BLaER1 treated with 17β-estradiol and CSF1 and Interleukin-3, amounts not matched to agents 10 nM and 100 nM (cell line): ENCODE measurements at regions not wholly inside any gene's neighbourhood (a gene's known extent, or its start where the extent isn't known, plus 50 kb on each side); places are given as distances from the start of the nearest gene placed in this dataset.
"Not testable (repeated sequence)": the region's sequence is repeated elsewhere in the genome, so short reads cannot be mapped to it uniquely, and the experiment has no call there.

Experiments
- H3K27ac ChIP-seq, 11 experiments: shearing (Covaris generic); formaldehyde crosslinking; 2 replicates each; pipeline ENCODE4 v1.8.1; 2022
- H3K27me3 ChIP-seq, 11 experiments: shearing (Covaris generic); formaldehyde crosslinking; 2 replicates each; pipeline ENCODE4 v1.8.1; 2022
- H3K36me3 ChIP-seq, 11 experiments: shearing (Covaris generic); formaldehyde crosslinking; 2 replicates each; pipeline ENCODE4 v1.8.1; 2022
- H3K4me1 ChIP-seq, 10 experiments: shearing (Covaris generic); formaldehyde crosslinking; 2 replicates each; pipeline ENCODE4 v1.8.1; 2022
- H3K4me2 ChIP-seq, 11 experiments: shearing (Covaris generic); formaldehyde crosslinking; 2 replicates each; pipeline ENCODE4 v1.8.1; 2022
- H3K4me3 ChIP-seq, 10 experiments: shearing (Covaris generic); formaldehyde crosslinking; 2 replicates each; pipeline ENCODE4 v1.8.1; 2022
- H3K9ac ChIP-seq, 11 experiments: shearing (Covaris generic); formaldehyde crosslinking; 2 replicates each; pipeline ENCODE4 v1.8.1; 2022
- H3K9me3 ChIP-seq, 11 experiments: shearing (Covaris generic); formaldehyde crosslinking; replicated peaks in 1 of 11; 2 replicates each; pipeline ENCODE4 v1.8.1; 2022
- H4K20me1 ChIP-seq, 11 experiments: shearing (Covaris generic); formaldehyde crosslinking; 2 replicates each; pipeline ENCODE4 v1.8.1; 2022
- Cebpa-rat ChIP-seq, 11 experiments: shearing (Covaris generic); IDR thresholded peaks; 2 replicates each; pipeline ENCODE4 v1.8.1; 2022

- no peak for TF ChIP-seq Cebpa-rat (IDR thresholded peaks at IDR 0.05)
- H3K9me3 ChIP-seq, result no peaks in the 10 kb centered on the region
- H3K4me3 ChIP-seq, result no peak overlapping the region
- H3K4me1 ChIP-seq, result no peaks in the 10 kb centered on the region; a peak in 1 of 20 replicates
- no peak overlapping the region for H3K9ac ChIP-seq
- H3K36me3 ChIP-seq, result no peaks in the 10 kb centered on the region
- H3K27me3 ChIP-seq, result no peaks in the 10 kb centered on the region
- no peak overlapping the region for H3K27ac ChIP-seq
- no peaks in the 10 kb centered on the region for H4K20me1 ChIP-seq
- H3K4me2 ChIP-seq, result no peak overlapping the region
Observed at GRCh38 chr6:119728220-119728750, 378.7 kb upstream of the MAN1A1 start.

GRCh38 chr6:119727504-119728219 is 378.1 kb upstream of the MAN1A1 start:
- Histone ChIP-seq H3K27me3 (no peaks in the 10 kb centered on the region), H3K27ac (0 out of 22 replicates have a peak overlapping the region, but pooled peaks of 1 of the 11 experiments have one; percentile 23), H3K4me2 (no peak overlapping the region), H3K9me3 (no peaks in the 10 kb centered on the region), H3K9ac (no peak overlapping the region), H4K20me1 (no peaks in the 10 kb centered on the region), H3K4me1 (no peaks in the 10 kb centered on the region; a peak in 1 of 20 replicates), H3K36me3 (no peaks in the 10 kb centered on the region), H3K4me3 (no peak overlapping the region)
- no peak for TF ChIP-seq Cebpa-rat (IDR thresholded peaks at IDR 0.05)

- H3K4me1 ChIP-seq, H3K9me3 ChIP-seq, H3K27ac ChIP-seq, H3K4me2 ChIP-seq, H3K36me3 ChIP-seq, H3K27me3 ChIP-seq, H3K4me3 ChIP-seq, H3K9ac ChIP-seq, H4K20me1 ChIP-seq: not testable (repeated sequence)
Observed at GRCh38 chr6:119726912-119727311, 377.4 kb upstream of the MAN1A1 start.

GRCh38 chr6:119726086-119726485 is 376.5 kb upstream of the MAN1A1 start:
- Histone ChIP-seq H3K27ac (no peak overlapping the region), H3K9ac (no peak overlapping the region), H4K20me1 (no peaks in the 10 kb centered on the region), H3K36me3 (no peaks in the 10 kb centered on the region), H3K4me3 (no peak overlapping the region), H3K4me1 (no peaks in the 10 kb centered on the region; a peak in 1 of 20 replicates), H3K4me2 (no peak overlapping the region), H3K9me3 (no peaks in the 10 kb centered on the region), H3K27me3 (no peaks in the 10 kb centered on the region)
- no peak for TF ChIP-seq Cebpa-rat (IDR thresholded peaks at IDR 0.05)

- Histone ChIP-seq H3K9me3 (no peaks in the 10 kb centered on the region), H3K4me3 (no peak overlapping the region), H3K9ac (no peak overlapping the region), H3K4me2 (no peak overlapping the region), H3K27ac (no peak overlapping the region), H3K4me1 (peaks cover 0 to 8% (median 0%) of the 10 kb centered on the region in 10 experiments; a peak in 3 of 20 replicates), H3K27me3 (no peaks in the 10 kb centered on the region), H3K36me3 (no peaks in the 10 kb centered on the region), H4K20me1 (no peaks in the 10 kb centered on the region)
- TF ChIP-seq Cebpa-rat (IDR thresholded peaks at IDR 0.05), result no peak
Observed at GRCh38 chr6:119720160-119720559, 370.6 kb upstream of the MAN1A1 start.

- H3K9ac ChIP-seq, result no peak overlapping the region
- no peak overlapping the region for H3K27ac ChIP-seq
- TF ChIP-seq Cebpa-rat (IDR thresholded peaks at IDR 0.05), result no peak
- H3K4me3 ChIP-seq, result no peak overlapping the region
- H4K20me1 ChIP-seq, result no peaks in the 10 kb centered on the region
- H3K9me3 ChIP-seq, result peaks cover 0 to 7% (median 0%) of the 10 kb centered on the region in 11 experiments; a peak in 4 of 22 replicates
- H3K27me3 ChIP-seq, result no peaks in the 10 kb centered on the region
- peaks cover 0 to 8% (median 0%) of the 10 kb centered on the region in 10 experiments; a peak in 3 of 20 replicates for H3K4me1 ChIP-seq
- peak overlapping the region in 2 of 11 experiments; percentile 15 to 39; a peak in 1 of 22 replicates for H3K4me2 ChIP-seq
- no peaks in the 10 kb centered on the region for H3K36me3 ChIP-seq
Observed at GRCh38 chr6:119717942-119718341, 368.4 kb upstream of the MAN1A1 start.

GRCh38 chr6:119716668-119717270 is 367.2 kb upstream of the MAN1A1 start:
- H3K4me3 ChIP-seq, result no peak overlapping the region
- H3K27ac ChIP-seq, result no peak overlapping the region
- H3K9ac ChIP-seq, result no peak overlapping the region
- peaks cover 0 to 19% (median 0%) of the 10 kb centered on the region in 11 experiments; a peak in 7 of 22 replicates for H3K9me3 ChIP-seq
- H3K4me2 ChIP-seq, result no peak overlapping the region
- H3K4me1 ChIP-seq, result peaks cover 0 to 8% (median 0%) of the 10 kb centered on the region in 10 experiments; a peak in 3 of 20 replicates
- H3K27me3 ChIP-seq, result no peaks in the 10 kb centered on the region
- H4K20me1 ChIP-seq, result no peaks in the 10 kb centered on the region
- TF ChIP-seq Cebpa-rat (IDR thresholded peaks at IDR 0.05), result no peak
- no peaks in the 10 kb centered on the region for H3K36me3 ChIP-seq

- Histone ChIP-seq H3K9me3 (peaks cover 0 to 20% (median 0%) of the 10 kb centered on the region in 11 experiments; a peak in 7 of 22 replicates), H4K20me1 (no peaks in the 10 kb centered on the region), H3K4me1 (peaks cover 0 to 8% (median 0%) of the 10 kb centered on the region in 10 experiments; a peak in 3 of 20 replicates), H3K9ac (no peak overlapping the region), H3K4me3 (no peak overlapping the region), H3K4me2 (no peak overlapping the region), H3K36me3 (no peaks in the 10 kb centered on the region), H3K27ac (no peak overlapping the region), H3K27me3 (no peaks in the 10 kb centered on the region)
- no peak for TF ChIP-seq Cebpa-rat (IDR thresholded peaks at IDR 0.05)
Observed at GRCh38 chr6:119713903-119714302, 364.3 kb upstream of the MAN1A1 start.

- 0 out of 22 replicates have a peak, but pooled peaks cover 0 to 5% (median 0%) of the 10 kb centered on the region in 11 experiments for H3K9me3 ChIP-seq
- H3K36me3 ChIP-seq, result no peaks in the 10 kb centered on the region
- no peak for TF ChIP-seq Cebpa-rat (IDR thresholded peaks at IDR 0.05)
- no peak overlapping the region for H3K4me3 ChIP-seq
- no peak overlapping the region for H3K4me2 ChIP-seq
- H3K9ac ChIP-seq, result no peak overlapping the region
- no peaks in the 10 kb centered on the region for H4K20me1 ChIP-seq
- H3K4me1 ChIP-seq, result no peaks in the 10 kb centered on the region
- H3K27ac ChIP-seq, result no peak overlapping the region
- no peaks in the 10 kb centered on the region for H3K27me3 ChIP-seq
Observed at GRCh38 chr6:119686644-119687043, 337.1 kb upstream of the MAN1A1 start.
